Immature natural killer cell (primary cell): ENCODE measurements at regions not wholly inside any gene's neighbourhood (a gene's known extent, or its start where the extent isn't known, plus 50 kb on each side); places are given as distances from the start of the nearest gene placed in this dataset.

ENCODE experiments used
- DNase-seq, 3 donors: peaks; one replicate each; pipeline ENCODE4 v3.0.0; 2022; ENCODE audit warnings: mixed read lengths in 1 of 3
- H3K27ac Mint-ChIP-seq, 6 donors: one replicate each; pipeline ENCODE4 v1.8.0; 2020; ENCODE audit warnings: mixed read lengths in 6 of 6, mild to moderate bottlenecking in 5 of 6, inconsistent platforms in 4 of 6, moderate library complexity in 3 of 6
- H3K27me3 Mint-ChIP-seq, 3 donors: one replicate each; pipeline ENCODE4 v1.8.0; 2020 to 2021; ENCODE audit warnings: low read depth in 3 of 3, mild to moderate bottlenecking in 3 of 3, mixed read lengths in 3 of 3, moderate library complexity in 3 of 3, inconsistent platforms in 1 of 3
- H3K36me3 Mint-ChIP-seq, 3 donors: one replicate each; pipeline ENCODE4 v1.8.0; 2020; ENCODE audit warnings: mixed read lengths in 3 of 3, inconsistent platforms in 2 of 3, mild to moderate bottlenecking in 2 of 3
- H3K4me1 Mint-ChIP-seq, 2 donors: one replicate each; pipeline ENCODE4 v1.8.0; 2020; ENCODE audit warnings: inconsistent platforms in 2 of 2, mild to moderate bottlenecking in 2 of 2, mixed read lengths in 2 of 2, moderate library complexity in 1 of 2
- H3K4me3 Mint-ChIP-seq, 5 donors: one replicate each; pipeline ENCODE4 v1.8.0; 2020; ENCODE audit warnings: mild to moderate bottlenecking in 5 of 5, mixed read lengths in 5 of 5, inconsistent platforms in 3 of 5, moderate library complexity in 3 of 5
- H3K9me3 Mint-ChIP-seq, 6 donors: one replicate each; pipeline ENCODE4 v1.8.0; 2020; ENCODE audit warnings: mild to moderate bottlenecking in 6 of 6, mixed read lengths in 6 of 6, inconsistent platforms in 4 of 6, moderate library complexity in 3 of 6

DNA sequence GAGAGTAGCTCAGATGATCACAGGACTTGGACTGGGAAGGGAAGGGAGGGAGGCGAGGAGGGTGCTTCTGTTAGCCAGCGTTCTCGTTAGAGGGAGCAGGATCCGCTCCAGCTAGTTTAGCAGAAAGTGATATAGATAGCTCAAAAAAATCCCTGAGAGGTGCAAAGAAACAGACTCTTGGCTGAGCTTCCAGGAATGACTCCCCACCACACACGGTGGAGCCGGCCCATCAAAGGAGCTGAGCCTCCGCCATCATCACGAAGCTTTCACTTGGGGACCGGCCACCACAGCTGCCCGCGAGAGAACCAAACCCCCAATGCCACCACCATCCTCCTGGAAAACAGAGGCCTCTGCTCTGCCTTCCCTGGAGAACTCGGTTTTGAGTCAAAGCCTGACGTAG, 124.6 kb upstream of the BCL2L14 start:
- H3K36me3 Mint-ChIP-seq = no peaks in the 10 kb centered on the region
- H3K4me1 Mint-ChIP-seq = peaks cover 5 to 7% of the 10 kb centered on the region in 2 donors
- H3K27me3 Mint-ChIP-seq = peaks cover 5 to 19% (median 13%) of the 10 kb centered on the region in 3 donors
- no peaks in the 10 kb centered on the region for H3K9me3 Mint-ChIP-seq
- no peak for DNase-seq
- H3K27ac Mint-ChIP-seq = no peak overlapping the region
- H3K4me3 Mint-ChIP-seq = no peak overlapping the region

DNA sequence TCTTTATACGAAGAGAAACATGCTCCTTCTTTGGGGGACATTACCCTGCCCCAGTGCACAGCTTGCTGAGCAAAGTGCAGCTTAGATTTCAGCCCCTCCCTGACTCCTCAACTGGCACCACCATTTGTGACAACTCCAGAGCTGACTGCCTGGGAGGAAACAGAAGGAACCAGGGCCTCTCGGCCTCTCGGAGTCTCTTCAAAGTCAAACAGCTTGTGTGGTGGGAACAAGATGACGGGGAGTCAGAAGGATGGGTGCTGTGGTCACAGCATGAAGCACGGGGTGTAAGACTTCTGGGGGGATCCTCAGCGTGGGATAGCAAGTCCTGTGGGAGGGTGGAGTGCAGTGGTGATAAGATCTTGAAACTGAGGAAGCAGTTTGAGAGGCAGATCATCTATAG, 123.5 kb upstream of the BCL2L14 start:
- Mint-ChIP-seq H3K9me3 (no peaks in the 10 kb centered on the region), H3K36me3 (no peaks in the 10 kb centered on the region), H3K4me3 (no peak overlapping the region), H3K27me3 (peaks cover 5 to 19% (median 13%) of the 10 kb centered on the region in 3 donors), H3K27ac (no peak overlapping the region), H3K4me1 (peaks cover 5 to 7% of the 10 kb centered on the region in 2 donors)
- no peak for DNase-seq

DNA sequence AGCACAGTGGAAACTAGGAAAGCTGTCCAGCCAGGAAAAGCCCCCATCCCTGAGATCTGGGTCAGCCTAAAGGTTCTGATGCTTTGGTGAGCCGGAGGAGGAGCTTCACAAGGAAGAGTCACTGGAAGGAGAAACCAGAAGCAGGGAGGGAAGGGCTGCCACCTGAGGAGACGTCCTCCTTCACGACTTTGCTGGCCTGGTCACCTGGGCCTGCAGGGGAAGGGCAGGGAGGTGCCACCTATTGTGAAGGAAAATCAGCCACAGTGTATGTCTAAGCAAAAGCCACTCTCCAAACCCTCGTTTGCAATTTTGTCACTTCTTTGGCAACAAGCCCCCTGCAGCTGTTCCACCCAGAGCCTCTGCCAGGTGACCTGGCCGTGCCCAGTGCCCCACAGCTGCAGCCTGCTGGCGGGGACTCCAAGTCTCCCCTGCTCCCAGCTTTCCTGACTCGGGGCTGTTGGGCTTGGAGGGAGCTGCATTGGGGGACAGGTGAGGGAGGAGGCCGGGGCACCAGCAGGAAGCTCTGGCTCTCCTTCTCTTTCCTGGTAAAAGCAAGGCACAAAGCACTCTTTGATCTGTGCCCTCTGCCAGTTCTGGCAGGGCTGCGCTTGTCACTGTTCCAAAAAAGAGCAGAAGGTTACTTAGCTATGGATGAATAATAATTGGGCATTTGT, 120.9 kb upstream of the BCL2L14 start:
- Mint-ChIP-seq H3K4me3 (no peak overlapping the region), H3K4me1 (peaks cover 12 to 17% of the 10 kb centered on the region in 2 donors), H3K36me3 (no peaks in the 10 kb centered on the region), H3K27ac (no peak overlapping the region), H3K27me3 (peaks cover 2 to 14% (median 13%) of the 10 kb centered on the region in 3 donors), H3K9me3 (no peaks in the 10 kb centered on the region)
- DNase-seq = no peak

DNA sequence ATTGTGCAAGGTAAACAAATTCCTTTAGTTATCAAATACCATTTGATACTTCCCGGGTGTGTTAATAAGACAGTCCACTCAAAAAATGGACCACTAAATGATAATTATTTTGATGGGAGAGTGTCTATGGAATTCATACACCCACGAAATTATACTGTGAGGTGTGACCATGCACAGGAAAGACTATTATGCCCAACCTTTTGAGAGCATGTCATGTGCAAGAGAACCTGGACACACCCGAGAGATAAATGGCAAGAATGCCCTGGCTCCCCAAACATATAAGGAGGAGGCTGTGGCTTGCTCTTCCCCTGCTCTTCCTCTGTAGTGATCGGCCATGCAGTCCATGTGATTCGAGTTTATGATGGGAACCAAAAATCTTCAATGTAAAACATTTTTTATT, 119.5 kb upstream of the BCL2L14 start:
- no peak for DNase-seq
- Mint-ChIP-seq H3K36me3 (no peaks in the 10 kb centered on the region), H3K4me1 (peaks cover 12 to 17% of the 10 kb centered on the region in 2 donors), H3K4me3 (no peak overlapping the region), H3K27ac (no peak overlapping the region), H3K9me3 (no peaks in the 10 kb centered on the region), H3K27me3 (peaks cover 5 to 14% (median 10%) of the 10 kb centered on the region in 3 donors)

DNA sequence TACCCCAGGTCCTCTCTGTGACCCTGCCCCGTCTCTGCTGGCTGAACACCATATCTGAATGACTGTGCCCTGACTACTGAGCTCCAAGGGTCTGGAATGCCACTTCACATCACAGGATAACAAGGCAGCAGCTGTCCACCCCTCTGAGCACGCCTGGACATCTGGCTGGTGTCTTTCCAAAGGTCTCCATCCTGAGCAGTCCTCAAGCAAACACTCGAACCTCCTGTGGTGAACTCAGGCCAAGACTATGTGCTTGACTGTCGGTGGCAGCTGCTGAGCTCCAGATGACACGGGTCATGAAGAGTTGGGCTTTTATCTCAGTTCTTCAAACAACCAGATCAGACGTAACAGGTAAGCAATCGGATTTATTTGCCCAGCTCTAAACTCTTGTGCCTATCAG, 117.2 kb upstream of the BCL2L14 start:
- Mint-ChIP-seq H3K4me1 (peaks cover 12 to 17% of the 10 kb centered on the region in 2 donors), H3K27ac (no peak overlapping the region), H3K36me3 (no peaks in the 10 kb centered on the region), H3K4me3 (no peak overlapping the region), H3K27me3 (peaks cover 3 to 10% (median 9%) of the 10 kb centered on the region in 3 donors), H3K9me3 (no peaks in the 10 kb centered on the region)
- DNase-seq = no peak

DNA sequence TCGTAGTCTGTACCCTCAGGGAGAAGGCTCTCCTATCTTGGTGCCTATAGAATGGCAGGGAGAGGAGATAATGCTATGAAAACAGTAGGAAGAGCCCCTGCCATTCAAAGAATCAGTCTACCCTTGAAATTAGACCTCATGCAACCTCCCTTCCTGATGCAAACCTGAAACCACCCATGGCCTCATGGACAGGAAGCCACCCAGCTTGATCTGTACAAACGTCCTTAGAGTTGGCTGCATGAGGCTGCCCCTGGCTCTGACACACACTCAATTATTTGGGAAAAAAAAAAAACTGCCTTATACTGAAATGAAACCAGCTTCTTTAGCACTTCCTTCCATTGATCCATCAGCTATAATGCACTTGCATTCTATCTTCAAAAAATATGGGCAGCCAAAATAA, 116.6 kb upstream of the BCL2L14 start:
- no peak for DNase-seq
- Mint-ChIP-seq H3K9me3 (no peaks in the 10 kb centered on the region), H3K27me3 (peaks cover 3 to 14% (median 9%) of the 10 kb centered on the region in 3 donors), H3K36me3 (no peaks in the 10 kb centered on the region), H3K4me1 (peaks cover 19 to 23% of the 10 kb centered on the region in 2 donors), H3K27ac (no peak overlapping the region), H3K4me3 (no peak overlapping the region)

DNA sequence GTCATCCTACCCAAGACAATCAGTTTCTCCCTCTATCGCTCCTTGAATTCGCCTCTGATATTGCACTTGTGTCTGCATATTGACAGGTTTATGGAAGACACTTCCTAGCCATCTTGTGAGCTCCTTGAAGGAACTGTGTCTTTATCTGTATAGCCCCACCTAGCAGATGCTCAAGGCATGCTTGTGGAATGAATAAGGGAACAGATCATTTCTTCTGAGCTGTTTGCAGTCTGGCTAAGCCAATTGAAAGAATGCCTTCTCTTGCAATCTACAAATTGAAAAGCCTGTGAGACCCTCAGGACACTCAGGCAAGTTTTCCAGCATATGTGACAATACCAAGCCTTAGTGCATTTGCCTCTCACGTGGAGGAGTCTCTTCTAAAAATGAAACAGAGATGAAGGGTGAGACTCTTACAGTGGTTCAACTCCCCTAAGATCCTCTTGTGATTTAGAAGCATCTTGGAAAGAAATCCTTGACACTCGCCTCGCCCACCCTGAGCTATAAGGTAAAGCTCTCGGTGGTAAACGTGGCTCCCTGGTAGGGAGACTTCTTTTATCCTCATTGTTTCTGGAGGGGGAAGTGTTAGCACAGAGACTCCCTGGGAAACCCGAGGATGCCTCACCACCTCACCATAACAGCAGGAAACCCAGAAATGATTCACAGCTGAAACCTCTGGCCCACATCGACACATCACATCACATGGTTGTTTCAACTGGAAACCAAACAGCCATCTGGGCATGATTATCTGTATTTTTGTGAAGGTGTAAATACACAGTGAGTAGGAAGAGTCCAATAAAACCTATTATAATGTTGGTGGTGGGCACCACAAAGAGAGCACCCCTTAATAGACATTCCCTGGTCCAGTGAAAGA, 112.3 kb upstream of the BCL2L14 start:
- Mint-ChIP-seq H3K9me3 (no peaks in the 10 kb centered on the region), H3K27me3 (peaks cover 4 to 11% (median 9%) of the 10 kb centered on the region in 3 donors), H3K36me3 (no peaks in the 10 kb centered on the region), H3K4me3 (peak overlapping the region; percentile 12 to 72 (median 53)), H3K27ac (peak overlapping the region in 3 of 6 donors; percentile 3 to 53 (median 31)), H3K4me1 (peaks cover 25 to 33% of the 10 kb centered on the region in 2 donors)
- DNase-seq = peak; percentile 20 to 38 (median 24)

DNA sequence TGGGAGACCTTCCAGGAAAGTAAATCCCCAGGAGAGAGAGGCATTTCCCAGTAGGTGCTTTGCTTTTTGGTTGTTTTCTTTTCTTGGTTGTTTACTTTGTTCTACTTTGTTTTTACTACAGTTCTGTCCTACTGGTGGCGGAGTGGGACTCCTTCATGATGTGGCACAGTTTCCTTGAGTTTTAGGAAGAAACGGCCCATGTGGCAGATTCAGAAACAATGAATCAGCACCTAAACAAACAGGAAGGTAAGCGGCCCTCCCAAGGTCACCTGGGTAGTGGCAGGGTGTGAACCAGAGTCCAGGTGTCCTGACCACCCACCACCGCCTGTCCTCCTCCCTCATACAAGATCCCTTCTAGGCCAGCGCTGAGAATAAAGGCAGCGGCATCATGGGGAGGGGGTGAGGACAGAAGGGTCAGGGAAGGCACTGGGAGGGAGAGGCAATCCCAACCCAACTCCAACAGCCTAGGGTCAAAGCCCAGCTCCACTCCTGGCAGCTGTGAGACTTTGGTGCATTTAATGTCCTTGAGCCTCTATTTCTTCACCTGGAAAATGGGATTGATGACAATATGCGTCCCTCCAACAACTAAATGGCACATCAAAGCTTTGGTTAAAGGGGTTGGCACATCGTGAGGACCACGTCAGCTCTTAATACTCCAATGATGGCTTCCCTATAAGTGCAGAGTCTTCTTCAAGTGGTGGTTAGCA, 111.5 kb upstream of the BCL2L14 start:
- Mint-ChIP-seq H3K27ac (peak overlapping the region in 1 of 6 donors; percentile 31), H3K9me3 (no peaks in the 10 kb centered on the region), H3K4me3 (peak overlapping the region; percentile 12 to 72 (median 53)), H3K36me3 (no peaks in the 10 kb centered on the region), H3K27me3 (peaks cover 4 to 14% (median 9%) of the 10 kb centered on the region in 3 donors), H3K4me1 (peaks cover 21 to 29% of the 10 kb centered on the region in 2 donors)
- DNase-seq = no peak

DNA sequence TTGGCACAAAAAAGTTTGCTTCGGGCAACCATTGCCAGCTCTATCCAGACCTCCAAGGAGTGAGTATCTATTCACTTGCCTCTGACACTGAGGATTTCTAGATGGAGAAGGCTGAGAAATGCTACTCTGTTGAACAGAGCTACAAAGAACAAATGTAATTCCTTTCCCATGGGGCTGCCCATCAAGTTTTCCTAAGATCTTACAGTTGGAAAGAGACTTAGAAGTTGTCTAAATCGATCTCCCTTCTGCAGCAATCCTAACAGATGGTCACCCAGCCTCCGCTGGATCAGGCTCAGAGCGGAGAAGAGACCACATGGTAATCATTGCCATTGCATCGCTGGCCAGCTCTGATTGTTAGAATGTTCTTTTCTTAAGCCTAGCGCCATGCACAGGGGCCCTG, 110.1 kb upstream of the BCL2L14 start:
- Mint-ChIP-seq H3K27ac (no peak overlapping the region), H3K4me1 (peaks cover 18 to 23% of the 10 kb centered on the region in 2 donors), H3K9me3 (no peaks in the 10 kb centered on the region)

DNA sequence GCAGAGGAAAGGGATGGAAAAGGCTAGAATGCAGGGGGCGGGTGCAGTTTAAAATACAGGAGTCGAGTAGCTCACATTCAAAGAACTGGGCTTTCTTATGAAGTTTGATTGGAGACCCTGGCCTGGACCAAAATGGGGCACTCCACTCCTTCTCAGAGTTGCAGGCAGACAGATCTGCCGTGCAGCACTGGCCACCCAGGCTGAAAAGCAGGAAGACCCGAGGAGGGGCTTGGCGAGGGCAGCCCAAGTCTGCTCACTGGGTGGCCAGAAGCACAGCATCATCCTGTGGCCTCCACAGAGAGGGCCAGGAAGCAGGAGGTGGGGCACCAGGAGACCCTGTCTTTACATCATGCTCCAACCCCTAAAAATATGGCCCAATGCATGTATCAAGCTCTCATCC, 109.1 kb upstream of the BCL2L14 start:
- Mint-ChIP-seq H3K4me3 (no peak overlapping the region), H3K27me3 (peaks cover 4 to 15% (median 12%) of the 10 kb centered on the region in 3 donors), H3K36me3 (no peaks in the 10 kb centered on the region), H3K9me3 (no peaks in the 10 kb centered on the region), H3K4me1 (peaks cover 18 to 23% of the 10 kb centered on the region in 2 donors), H3K27ac (no peak overlapping the region)
- no peak for DNase-seq

More for the DNA sequence above, 110.1 kb upstream of the BCL2L14 start:
- no peak overlapping the region for H3K4me3 Mint-ChIP-seq
- H3K27me3 Mint-ChIP-seq = peaks cover 4 to 14% (median 10%) of the 10 kb centered on the region in 3 donors
- no peak for DNase-seq
- H3K36me3 Mint-ChIP-seq = no peaks in the 10 kb centered on the region

DNA sequence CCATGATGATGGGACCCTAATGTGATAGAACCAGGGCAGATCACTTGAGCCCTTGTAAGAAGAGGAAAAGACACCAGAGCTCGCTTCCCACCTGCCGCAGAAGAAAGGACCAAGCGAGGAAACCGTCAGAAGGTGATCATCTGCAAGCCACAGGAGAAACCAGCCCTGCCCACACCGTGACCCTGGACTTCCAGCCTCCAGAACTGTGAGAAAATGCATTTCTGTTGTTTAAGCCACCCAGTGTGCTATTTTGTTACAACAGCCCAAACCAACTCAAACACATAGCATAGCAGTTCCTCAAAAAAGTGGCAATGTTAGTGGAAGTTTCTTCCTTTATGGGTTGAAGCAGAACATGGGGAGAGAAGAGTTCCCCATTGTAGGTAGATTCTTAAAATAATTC, 107.9 kb upstream of the BCL2L14 start:
- H3K4me1 Mint-ChIP-seq = peaks cover 20 to 33% of the 10 kb centered on the region in 2 donors
- no peak overlapping the region for H3K27ac Mint-ChIP-seq
- no peak for DNase-seq
- H3K9me3 Mint-ChIP-seq = no peaks in the 10 kb centered on the region
- peaks cover 0 to 6% (median 0%) of the 10 kb centered on the region in 3 donors for H3K36me3 Mint-ChIP-seq
- H3K27me3 Mint-ChIP-seq = peaks cover 8 to 15% (median 14%) of the 10 kb centered on the region in 3 donors
- no peak overlapping the region for H3K4me3 Mint-ChIP-seq

DNA sequence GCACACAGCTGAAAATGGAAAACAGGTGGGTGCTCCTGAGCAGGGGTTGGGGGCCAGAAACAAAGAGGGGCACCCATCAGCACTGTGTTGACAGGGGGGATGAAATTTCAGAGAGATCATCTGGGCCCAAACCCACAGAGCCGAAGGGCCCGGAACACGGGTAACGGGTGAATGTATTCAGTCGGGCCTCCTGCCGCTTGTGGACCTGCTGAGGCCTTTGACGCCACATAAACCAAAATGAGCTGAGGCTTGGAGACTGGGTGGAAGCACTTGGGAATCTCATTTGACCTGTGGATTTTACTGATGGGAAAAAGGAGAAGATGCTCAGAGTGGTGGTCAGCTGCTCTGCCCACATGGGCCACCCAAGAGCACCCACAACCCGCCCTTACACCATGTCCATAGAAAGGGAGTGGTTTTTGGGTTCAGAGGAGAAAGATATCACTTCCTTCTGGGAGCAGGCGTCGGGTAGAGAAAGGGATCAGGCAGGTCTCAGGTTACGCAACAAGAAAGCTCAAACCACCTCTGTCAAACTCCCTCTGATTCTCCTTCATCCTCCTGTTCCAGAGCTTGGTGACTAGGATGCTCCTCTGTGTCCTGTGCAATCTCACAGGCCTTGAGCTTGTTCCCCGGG, 106.8 kb upstream of the BCL2L14 start:
- no peak for DNase-seq
- Mint-ChIP-seq H3K4me3 (no peak overlapping the region), H3K36me3 (peaks cover 0 to 6% (median 0%) of the 10 kb centered on the region in 3 donors), H3K4me1 (peaks cover 10 to 25% of the 10 kb centered on the region in 2 donors), H3K27ac (peak overlapping the region in 1 of 6 donors; percentile 23), H3K9me3 (no peaks in the 10 kb centered on the region), H3K27me3 (peaks cover 6 to 17% (median 12%) of the 10 kb centered on the region in 3 donors)

DNA sequence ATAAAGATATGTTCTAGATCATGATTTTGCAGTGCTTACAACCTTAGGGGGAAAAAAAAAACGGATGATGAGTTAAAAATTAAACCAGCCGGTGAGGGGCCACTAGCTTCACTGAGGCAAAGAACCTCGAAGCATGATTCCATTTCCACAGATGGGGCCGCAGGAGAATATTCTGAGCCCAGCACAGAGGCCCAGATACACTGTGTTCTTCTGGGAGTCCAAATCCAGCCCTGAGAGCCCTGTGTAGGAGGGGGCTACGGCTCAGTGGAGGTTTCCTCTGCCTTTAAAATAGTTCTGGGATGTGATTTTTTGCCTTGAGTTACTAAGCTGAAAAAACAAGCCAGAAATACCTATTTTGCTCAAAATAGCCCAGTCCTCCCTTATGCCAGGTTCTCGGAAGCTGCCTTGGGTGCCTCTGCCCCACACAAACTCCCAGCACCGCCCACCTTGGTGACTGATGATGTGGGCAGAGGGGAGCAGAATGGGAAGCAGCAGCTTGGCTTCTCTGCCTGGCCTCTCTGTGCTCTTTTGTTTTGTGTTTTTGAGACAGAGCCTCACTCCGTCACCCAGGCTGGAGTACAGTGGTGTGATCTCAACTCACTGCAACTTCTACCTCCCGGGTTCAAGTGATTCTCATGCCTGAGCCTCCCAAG, 105.4 kb upstream of the BCL2L14 start:
- no peaks in the 10 kb centered on the region for H3K9me3 Mint-ChIP-seq
- H3K27ac Mint-ChIP-seq = peak overlapping the region in 1 of 6 donors; percentile 17
- peaks cover 0 to 6% (median 0%) of the 10 kb centered on the region in 3 donors for H3K36me3 Mint-ChIP-seq
- peaks cover 6 to 17% (median 12%) of the 10 kb centered on the region in 3 donors for H3K27me3 Mint-ChIP-seq
- no peak overlapping the region for H3K4me3 Mint-ChIP-seq
- peaks cover 2 to 13% of the 10 kb centered on the region in 2 donors for H3K4me1 Mint-ChIP-seq
- DNase-seq = no peak
